ENCODE measurements at regions not wholly inside any gene's neighbourhood (a gene's known extent, or its start where the extent isn't known, plus 50 kb on each side); places are given as distances from the start of the nearest gene placed in this dataset.

GRCh38 chr18:10381516-10381915, 72.9 kb upstream of the APCDD1 start:
- no peak for DNase-seq (ENCODE audit: low spot score in 2 of 2, unreplicated experiment in 2 of 2)
- H3K27me3 Mint-ChIP-seq (ENCODE audit: low read depth): no peaks in the 10 kb centered on the region
- no peak for TF ChIP-seq CTCF (IDR thresholded peaks at IDR 0.05; ENCODE audit: unreplicated experiment)
- H3K9me3 Mint-ChIP-seq: peaks cover 7% of the 10 kb centered on the region
- no peak overlapping the region for H3K27ac Mint-ChIP-seq
- H3K4me3 Mint-ChIP-seq: no peak overlapping the region
- no peaks in the 10 kb centered on the region for H3K36me3 Mint-ChIP-seq
- H3K4me1 Mint-ChIP-seq: peaks cover 29% of the 10 kb centered on the region

DNA sequence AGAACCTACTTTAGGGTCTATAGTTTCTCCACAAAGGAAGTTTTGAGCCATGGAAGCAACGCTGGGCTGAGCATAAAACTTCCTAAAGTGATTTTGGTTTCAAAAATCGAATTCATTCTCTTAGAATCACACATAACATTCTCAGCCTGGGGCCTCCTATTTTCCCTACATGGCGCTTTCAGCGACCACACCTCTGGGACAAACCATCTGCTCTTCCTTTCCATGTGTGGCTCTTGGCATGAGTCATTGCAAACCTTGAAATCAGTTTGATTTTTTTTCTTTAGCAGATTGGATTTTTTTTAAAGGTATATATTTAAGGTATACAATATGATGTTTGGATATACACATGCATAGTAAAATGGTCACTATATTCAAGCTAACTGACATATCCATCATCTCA, 72.5 kb upstream of the APCDD1 start:
- no peak for DNase-seq (ENCODE audit: low spot score in 2 of 2, unreplicated experiment in 2 of 2)
- peaks cover 25% of the 10 kb centered on the region for H3K4me1 Mint-ChIP-seq
- no peak overlapping the region for H3K4me3 Mint-ChIP-seq
- no peaks in the 10 kb centered on the region for H3K36me3 Mint-ChIP-seq
- no peaks in the 10 kb centered on the region for H3K27me3 Mint-ChIP-seq (ENCODE audit: low read depth)
- no peak overlapping the region for H3K27ac Mint-ChIP-seq
- peaks cover 7% of the 10 kb centered on the region for H3K9me3 Mint-ChIP-seq
- no peak for TF ChIP-seq CTCF (IDR thresholded peaks at IDR 0.05; ENCODE audit: unreplicated experiment)

- no peak overlapping the region for H3K4me3 Mint-ChIP-seq
- DNase-seq (ENCODE audit: low spot score in 2 of 2, unreplicated experiment in 2 of 2): no peak
- H3K36me3 Mint-ChIP-seq: no peaks in the 10 kb centered on the region
- peaks cover 21% of the 10 kb centered on the region for H3K9me3 Mint-ChIP-seq
- H3K27me3 Mint-ChIP-seq (ENCODE audit: low read depth): no peaks in the 10 kb centered on the region
- TF ChIP-seq CTCF (IDR thresholded peaks at IDR 0.05; ENCODE audit: unreplicated experiment): no peak
- no peak overlapping the region for H3K27ac Mint-ChIP-seq
- peaks cover 4% of the 10 kb centered on the region for H3K4me1 Mint-ChIP-seq
Measured at GRCh38 chr18:10386049-10386448, 68.4 kb upstream of the APCDD1 start.

DNA sequence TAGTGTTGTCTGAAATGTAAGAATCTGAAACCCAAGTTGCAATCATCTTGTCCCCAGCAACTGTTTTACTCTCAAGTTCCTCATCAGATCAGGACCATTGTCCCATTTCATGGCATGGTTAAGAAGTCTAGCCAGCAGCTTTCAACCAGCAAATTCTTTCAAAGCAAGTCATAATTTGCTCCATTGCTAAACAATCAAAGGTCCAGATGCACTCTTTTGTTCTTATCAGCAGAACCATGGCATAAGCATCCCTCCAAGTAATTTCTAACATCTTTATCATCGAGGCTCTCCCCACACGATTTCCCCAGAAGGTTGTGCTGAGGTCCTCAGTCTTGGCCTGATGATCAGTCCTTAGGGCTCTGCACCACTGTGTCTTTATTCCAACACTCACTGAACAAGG, 67.5 kb upstream of the APCDD1 start:
- Mint-ChIP-seq H3K27me3 (ENCODE audit: low read depth) (no peaks in the 10 kb centered on the region), H3K36me3 (no peaks in the 10 kb centered on the region), H3K4me1 (peaks cover 4% of the 10 kb centered on the region), H3K4me3 (no peak overlapping the region), H3K9me3 (peaks cover 30% of the 10 kb centered on the region), H3K27ac (no peak overlapping the region)
- DNase-seq (ENCODE audit: low spot score in 2 of 2, unreplicated experiment in 2 of 2): no peak
- TF ChIP-seq CTCF (IDR thresholded peaks at IDR 0.05; ENCODE audit: unreplicated experiment): no peak

DNA sequence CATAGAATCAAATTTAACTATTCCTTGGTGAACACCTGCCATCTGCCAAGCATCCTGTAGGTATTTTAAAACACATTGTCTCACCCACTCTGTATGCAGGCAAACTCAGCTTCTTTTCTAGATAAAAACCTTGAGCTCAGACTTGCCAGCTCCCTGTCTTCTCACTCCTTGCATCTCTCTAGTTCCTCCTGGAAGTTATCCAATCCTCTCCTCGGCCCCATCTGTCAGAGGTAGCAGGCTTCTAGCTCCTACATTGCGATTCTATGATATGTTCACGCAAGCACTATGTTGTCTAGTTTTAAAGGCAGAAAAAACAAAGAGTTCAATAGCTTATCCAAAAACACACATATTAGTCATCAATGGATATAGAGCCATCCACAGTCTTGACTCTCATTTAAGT, 67.0 kb upstream of the APCDD1 start:
- no peaks in the 10 kb centered on the region for H3K36me3 Mint-ChIP-seq
- H3K9me3 Mint-ChIP-seq: peaks cover 30% of the 10 kb centered on the region
- H3K4me3 Mint-ChIP-seq: no peak overlapping the region
- H3K4me1 Mint-ChIP-seq: peaks cover 4% of the 10 kb centered on the region
- H3K27ac Mint-ChIP-seq: no peak overlapping the region
- H3K27me3 Mint-ChIP-seq (ENCODE audit: low read depth): no peaks in the 10 kb centered on the region
- DNase-seq (ENCODE audit: low spot score in 2 of 2, unreplicated experiment in 2 of 2): no peak
- no peak for TF ChIP-seq CTCF (IDR thresholded peaks at IDR 0.05; ENCODE audit: unreplicated experiment)

- Mint-ChIP-seq H3K9me3 (peaks cover 34% of the 10 kb centered on the region), H3K27ac (no peak overlapping the region), H3K27me3 (ENCODE audit: low read depth) (no peaks in the 10 kb centered on the region), H3K4me1 (peaks cover 4% of the 10 kb centered on the region), H3K4me3 (no peak overlapping the region), H3K36me3 (no peaks in the 10 kb centered on the region)
- DNase-seq (ENCODE audit: low spot score in 2 of 2, unreplicated experiment in 2 of 2): no peak
- no peak for TF ChIP-seq CTCF (IDR thresholded peaks at IDR 0.05; ENCODE audit: unreplicated experiment)
Measured at GRCh38 chr18:10388373-10388772, 66.1 kb upstream of the APCDD1 start.
